ENCODE measurements at regions not wholly inside any gene's neighbourhood (a gene's known extent, or its start where the extent isn't known, plus 50 kb on each side); places are given as distances from the start of the nearest gene placed in this dataset.

DNA sequence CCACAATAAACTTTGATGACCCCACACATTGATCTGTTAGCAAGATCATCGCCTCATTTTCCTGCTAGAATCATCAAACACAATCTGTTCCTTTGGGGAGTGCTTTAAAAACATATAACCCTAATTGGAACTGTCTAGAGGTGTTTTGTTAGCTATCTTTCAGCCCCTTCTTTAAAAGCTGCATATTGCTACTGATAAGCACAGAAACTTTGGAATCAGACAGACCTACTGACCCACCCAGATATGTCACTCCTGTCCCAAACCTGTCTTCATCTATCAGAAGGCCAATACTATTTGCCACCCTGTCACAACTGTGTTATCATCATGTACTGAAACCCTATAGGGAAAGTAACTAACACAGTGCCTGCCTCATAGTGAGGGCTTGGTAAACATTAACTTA lies 172.4 kb upstream of the SASH1 start:
- TF ChIP-seq EZH2 (IDR thresholded peaks at IDR 0.05; ENCODE audit: insufficient read depth, low read length), result no peak
- TF ChIP-seq, protein P1, sequence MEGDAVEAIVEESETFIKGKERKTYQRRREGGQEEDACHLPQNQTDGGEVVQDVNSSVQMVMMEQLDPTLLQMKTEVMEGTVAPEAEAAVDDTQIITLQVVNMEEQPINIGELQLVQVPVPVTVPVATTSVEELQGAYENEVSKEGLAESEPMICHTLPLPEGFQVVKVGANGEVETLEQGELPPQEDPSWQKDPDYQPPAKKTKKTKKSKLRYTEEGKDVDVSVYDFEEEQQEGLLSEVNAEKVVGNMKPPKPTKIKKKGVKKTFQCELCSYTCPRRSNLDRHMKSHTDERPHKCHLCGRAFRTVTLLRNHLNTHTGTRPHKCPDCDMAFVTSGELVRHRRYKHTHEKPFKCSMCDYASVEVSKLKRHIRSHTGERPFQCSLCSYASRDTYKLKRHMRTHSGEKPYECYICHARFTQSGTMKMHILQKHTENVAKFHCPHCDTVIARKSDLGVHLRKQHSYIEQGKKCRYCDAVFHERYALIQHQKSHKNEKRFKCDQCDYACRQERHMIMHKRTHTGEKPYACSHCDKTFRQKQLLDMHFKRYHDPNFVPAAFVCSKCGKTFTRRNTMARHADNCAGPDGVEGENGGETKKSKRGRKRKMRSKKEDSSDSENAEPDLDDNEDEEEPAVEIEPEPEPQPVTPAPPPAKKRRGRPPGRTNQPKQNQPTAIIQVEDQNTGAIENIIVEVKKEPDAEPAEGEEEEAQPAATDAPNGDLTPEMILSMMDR (IDR thresholded peaks at IDR 0.05; ENCODE audit: insufficient read depth, low read depth, low read length), result no peak

All from astrocyte (in vitro differentiated cells and primary cell).